Endothelial cell of umbilical vein (primary cell): ENCODE measurements at regions not wholly inside any gene's neighbourhood (a gene's known extent, or its start where the extent isn't known, plus 50 kb on each side); places are given as distances from the start of the nearest gene placed in this dataset.

Experiments used
- BruUV-seq: library from RNA; stranded (reverse); fragments of 400-500 nt; replicated peaks from 2 replicates; lab custom pipeline; 2021; lab: Mats Ljungman, UMichigan
- CTCF ChIA-PET: fragments of 300-600, 350-600 bp; sonication (Branson Sonifier 250); formaldehyde crosslinking; loops from one replicate; lab custom pipeline; 2021; ENCODE audit warnings: antibody characterized with exemption, inconsistent platforms; lab: Charles Lee
- POLR2A ChIA-PET: fragments of 300-600, 350-600 bp; sonication (Branson Sonifier 250); formaldehyde crosslinking; loops from one replicate; lab custom pipeline; 2021; ENCODE audit warnings: antibody characterized with exemption, inconsistent platforms; lab: Charles Lee
- DNase-seq: peaks from one replicate; pipeline ENCODE4 v3.0.0-alpha.2; 2011; ENCODE audit warnings: low read depth, low spot score
- FAIRE-seq: peaks from 2 replicates; lab custom pipeline; 2011; peaks lifted over from hg19 to GRCh38; lab: Jason Lieb, UNC
- H2AFZ ChIP-seq: 2 replicates; pipeline ENCODE4 v1.6.0; 2012; ENCODE audit warnings: low read depth, low read length, control low read depth, inconsistent platforms
- H3K27ac ChIP-seq: 2 replicates; pipeline ENCODE4 v1.5.1; 2011; ENCODE audit warnings: low read depth, mild to moderate bottlenecking, control low read depth, low read length, moderate library complexity; ENCODE audit not compliant: insufficient read depth
- H3K27me3 ChIP-seq, 2 experiments: 2 replicates each; pipeline versions ENCODE4 v1.6.0 to v1.6.1; 2011; ENCODE audit warnings: low read length in 2 of 2, mixed read lengths in 1 of 2; ENCODE audit not compliant: control insufficient read depth in 2 of 2, insufficient read depth in 2 of 2
- H3K36me3 ChIP-seq, 2 experiments: 2 replicates in 1 of 2; 3 replicates in 1 of 2; pipeline ENCODE4 v1.5.1; 2011; ENCODE audit warnings: low read length in 2 of 2, mild to moderate bottlenecking in 1 of 2, moderate library complexity in 1 of 2; ENCODE audit not compliant: control insufficient read depth in 2 of 2, insufficient read depth in 2 of 2; ENCODE audit errors: extremely low read depth in 1 of 2
- H3K4me1 ChIP-seq: 3 replicates; pipeline ENCODE4 v1.5.1; 2011; ENCODE audit warnings: mild to moderate bottlenecking, low read length; ENCODE audit not compliant: control insufficient read depth, insufficient read depth; ENCODE audit errors: extremely low read depth
- H3K4me2 ChIP-seq: 2 replicates; pipeline ENCODE4 v1.6.1; 2011; ENCODE audit warnings: low read length, control low read depth, mixed read lengths; ENCODE audit not compliant: insufficient read depth
- H3K4me3 ChIP-seq, 3 experiments: fragments of 200-600 bp in 1 of 3; sonication (generic), shearing (Covaris generic) in 1 of 3; replicated peaks in 1 of 3; 2 replicates each; pipeline ENCODE4 v1.5.1; 2011 to 2016; ENCODE audit warnings: control low read depth in 3 of 3, low read length in 3 of 3, mild to moderate bottlenecking in 2 of 3, inconsistent platforms in 1 of 3, low read depth in 1 of 3, moderate library complexity in 1 of 3; ENCODE audit not compliant: insufficient read depth in 1 of 3
- H3K79me2 ChIP-seq: 2 replicates; pipeline ENCODE4 v1.6.0; 2012; ENCODE audit warnings: low read length, inconsistent platforms; ENCODE audit not compliant: control insufficient read depth, insufficient read depth
- H3K9ac ChIP-seq: replicated peaks from 2 replicates; pipeline ENCODE3; 2011; ENCODE audit warnings: low read length, control low read depth; ENCODE audit not compliant: insufficient read depth; ENCODE audit errors: extremely low read depth
- H3K9me1 ChIP-seq: replicated peaks from 3 replicates; pipeline ENCODE4 v1.6.0; 2011; ENCODE audit warnings: mild to moderate bottlenecking, low read length; ENCODE audit not compliant: control insufficient read depth, insufficient read depth; ENCODE audit errors: extremely low read depth
- H3K9me3 ChIP-seq: replicated peaks from 2 replicates; pipeline ENCODE4 v1.5.1; 2012; ENCODE audit warnings: low read length, inconsistent platforms; ENCODE audit not compliant: control insufficient read depth, insufficient read depth
- H4K20me1 ChIP-seq: replicated peaks from 2 replicates; pipeline ENCODE3; 2011; ENCODE audit warnings: mild to moderate bottlenecking, low read length; ENCODE audit not compliant: control insufficient read depth, insufficient read depth; ENCODE audit errors: extremely low read depth
- CTCF ChIP-seq, 2 donors: IDR thresholded peaks; 1 replicate in 1 of 2; 2 replicates in 1 of 2; pipeline ENCODE4 v1.5.1; 2011; ENCODE audit warnings: low read length in 2 of 2, mild to moderate bottlenecking in 2 of 2, moderate library complexity in 2 of 2, control low read depth in 1 of 2, inconsistent platforms in 1 of 2, low read depth in 1 of 2; ENCODE audit not compliant: insufficient read depth in 1 of 2; ENCODE audit errors: extremely low read depth in 1 of 2
- EZH2 ChIP-seq: IDR thresholded peaks from 2 replicates; pipeline ENCODE4 v1.6.1; 2012; ENCODE audit warnings: borderline replicate concordance, low read depth, mild to moderate bottlenecking, moderate library complexity, low read length, inconsistent platforms; ENCODE audit not compliant: severe bottlenecking
- FOS ChIP-seq: IDR thresholded peaks from 2 replicates; pipeline ENCODE4 v1.6.1; 2011; ENCODE audit warnings: mild to moderate bottlenecking, low read length, moderate library complexity, borderline replicate concordance; ENCODE audit not compliant: insufficient read depth
- GATA2 ChIP-seq: IDR thresholded peaks from 2 replicates; pipeline ENCODE4 v1.7.0; 2011; ENCODE audit warnings: low read depth, mild to moderate bottlenecking, moderate library complexity, mixed read lengths, low read length; ENCODE audit not compliant: insufficient read length, insufficient read depth
- JUN ChIP-seq: IDR thresholded peaks from 2 replicates; pipeline ENCODE4 v1.6.1; 2011; ENCODE audit warnings: borderline replicate concordance, low read depth; ENCODE audit not compliant: insufficient read length, insufficient read depth
- MAX ChIP-seq: IDR thresholded peaks from 2 replicates; pipeline ENCODE4 v1.6.1; 2011; ENCODE audit not compliant: insufficient read depth, insufficient read length
- MYC ChIP-seq: IDR thresholded peaks from one replicate; pipeline ENCODE4 v1.6.1; 2011; ENCODE audit warnings: mild to moderate bottlenecking, low read depth, low read length
- POLR2A ChIP-seq: IDR thresholded peaks from 2 replicates; pipeline ENCODE4 v1.6.1; 2012; ENCODE audit warnings: low read depth, mild to moderate bottlenecking, control low read depth, low read length
- POLR2AphosphoS5 ChIP-seq: IDR thresholded peaks from 2 replicates; pipeline ENCODE4 v1.6.1; 2012; ENCODE audit warnings: low read depth, mild to moderate bottlenecking, control low read depth, low read length, moderate library complexity; ENCODE audit not compliant: insufficient read depth
- dilution Hi-C: fragments of 300-500 bp; cut with MboI; formaldehyde crosslinking; loops from one replicate; pipeline ENCODE4 v1.15.0; 2019; ENCODE audit warnings: low sequenced_read_pairs; ENCODE audit not compliant: extremely low pct_ligation_motif_present
- intact Hi-C: fragments of 100-400 bp; cut with micrococcal nuclease; formaldehyde crosslinking; loops from one replicate; pipeline ENCODE4 v1.10.0; 2022

GRCh38 chr14:61201171-61201570 lies 80.0 kb downstream of the TMEM30B start:
- ChIA-PET POLR2A (no interaction called here), CTCF (no interaction called here)
- no peak overlapping the region for H2AFZ ChIP-seq
- intact Hi-C loops (no loop called here), dilution Hi-C loops (no loop called here)
- H3K4me3 ChIP-seq = no peak overlapping the region
- DNase-seq = no peak
- H3K36me3 ChIP-seq = no peaks in the 10 kb centered on the region
- H3K9me1 ChIP-seq = no peaks in the 10 kb centered on the region
- no peak overlapping the region for H3K27ac ChIP-seq
- FAIRE-seq = no peak
- H4K20me1 ChIP-seq = no peaks in the 10 kb centered on the region
- H3K79me2 ChIP-seq = no peaks in the 10 kb centered on the region
- BruUV-seq = no TSS peak
- TF ChIP-seq GATA2 (no peak), POLR2AphosphoS5 (no peak), POLR2A (no peak), EZH2 (no peak), JUN (no peak), MAX (no peak), CTCF (IDR thresholded peaks at IDR 0.05; ENCODE audit: extremely low read depth in 1 of 2, insufficient read depth in 1 of 2, low read depth in 1 of 2, low read length in 2 of 2) (no peak), MYC (no peak), FOS (no peak)
- peaks cover 0 to 3% of the 10 kb centered on the region in 2 experiments for H3K27me3 ChIP-seq
- no peaks in the 10 kb centered on the region for H3K4me1 ChIP-seq
- no peak overlapping the region for H3K4me2 ChIP-seq
- H3K9me3 ChIP-seq = no peaks in the 10 kb centered on the region
- no peak overlapping the region for H3K9ac ChIP-seq
